WI38 (cell line): ENCODE measurements at regions not wholly inside any gene's neighbourhood (a gene's known extent, or its start where the extent isn't known, plus 50 kb on each side); places are given as distances from the start of the nearest gene placed in this dataset.

Experiments
- H3K4me3 ChIP-seq: 2 replicates; pipeline ENCODE4 v1.5.1; 2011; ENCODE audit warnings: low read depth, mild to moderate bottlenecking, control low read depth, low read length
- TF ChIP-seq, protein P1 (sequence below): IDR thresholded peaks from 2 replicates; pipeline ENCODE4 v1.5.1; 2012; ENCODE audit warnings: low read depth, mild to moderate bottlenecking, control low read depth, low read length

GRCh38 chr5:8961219-8961618 lies 584.7 kb downstream of the SEMA5A start:
- TF ChIP-seq, protein P1, sequence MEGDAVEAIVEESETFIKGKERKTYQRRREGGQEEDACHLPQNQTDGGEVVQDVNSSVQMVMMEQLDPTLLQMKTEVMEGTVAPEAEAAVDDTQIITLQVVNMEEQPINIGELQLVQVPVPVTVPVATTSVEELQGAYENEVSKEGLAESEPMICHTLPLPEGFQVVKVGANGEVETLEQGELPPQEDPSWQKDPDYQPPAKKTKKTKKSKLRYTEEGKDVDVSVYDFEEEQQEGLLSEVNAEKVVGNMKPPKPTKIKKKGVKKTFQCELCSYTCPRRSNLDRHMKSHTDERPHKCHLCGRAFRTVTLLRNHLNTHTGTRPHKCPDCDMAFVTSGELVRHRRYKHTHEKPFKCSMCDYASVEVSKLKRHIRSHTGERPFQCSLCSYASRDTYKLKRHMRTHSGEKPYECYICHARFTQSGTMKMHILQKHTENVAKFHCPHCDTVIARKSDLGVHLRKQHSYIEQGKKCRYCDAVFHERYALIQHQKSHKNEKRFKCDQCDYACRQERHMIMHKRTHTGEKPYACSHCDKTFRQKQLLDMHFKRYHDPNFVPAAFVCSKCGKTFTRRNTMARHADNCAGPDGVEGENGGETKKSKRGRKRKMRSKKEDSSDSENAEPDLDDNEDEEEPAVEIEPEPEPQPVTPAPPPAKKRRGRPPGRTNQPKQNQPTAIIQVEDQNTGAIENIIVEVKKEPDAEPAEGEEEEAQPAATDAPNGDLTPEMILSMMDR = no peak
- H3K4me3 ChIP-seq = no peak overlapping the region

DNA sequence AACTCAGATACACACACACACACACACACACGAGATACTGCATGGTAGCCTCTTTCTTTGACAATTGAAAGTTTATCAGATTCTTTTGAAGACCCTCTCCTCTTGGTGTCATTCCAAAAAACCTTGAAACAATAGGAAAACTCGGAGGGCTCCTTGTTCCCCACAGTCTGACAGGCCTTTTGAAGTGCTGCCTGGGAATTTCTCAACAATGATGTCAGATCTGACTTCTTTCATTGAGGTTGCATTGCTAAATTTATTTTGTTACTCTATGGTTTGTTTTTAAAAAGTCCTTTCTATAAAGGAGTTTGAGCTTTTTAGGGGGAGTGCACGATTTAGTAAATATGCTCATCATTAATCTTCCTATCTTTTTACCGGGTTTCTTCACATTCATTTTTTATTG lies 583.9 kb downstream of the SEMA5A start:
- TF ChIP-seq, protein P1 = no peak
- H3K4me3 ChIP-seq = no peak overlapping the region

- TF ChIP-seq, protein P1 = no peak
- H3K4me3 ChIP-seq = no peak overlapping the region
Observed at GRCh38 chr5:8981016-8981415, 564.9 kb downstream of the SEMA5A start.

GRCh38 chr5:8981496-8981895 lies 564.4 kb downstream of the SEMA5A start:
- no peak overlapping the region for H3K4me3 ChIP-seq
- TF ChIP-seq, protein P1 = no peak

GRCh38 chr5:8984386-8984785 lies 561.5 kb downstream of the SEMA5A start:
- no peak overlapping the region for H3K4me3 ChIP-seq
- TF ChIP-seq, protein P1 = no peak
